Kidney (tissue), 13 donors: ENCODE measurements at regions not wholly inside any gene's neighbourhood (a gene's known extent, or its start where the extent isn't known, plus 50 kb on each side); places are given as distances from the start of the nearest gene placed in this dataset.
"Not testable (repeated sequence)": the region's sequence is repeated elsewhere in the genome, so short reads cannot be mapped to it uniquely, and the experiment has no call there.

Experiments used
- DNase-seq, 5 donors: peaks; one replicate each; pipeline ENCODE4 v3.0.0-alpha.2; 2013 to 2020
- FAIRE-seq: peaks from 2 replicates; lab custom pipeline; 2012; peaks lifted over from hg19 to GRCh38; lab: Jason Lieb, UNC
- H3K27ac ChIP-seq, 2 donors: one replicate each; pipeline ENCODE4 v1.7.0; 2013; ENCODE audit warnings: low read depth in 2 of 2, low read length in 2 of 2, inconsistent platforms in 1 of 2
- H3K27me3 ChIP-seq: one replicate; pipeline ENCODE4 v1.7.1; 2013; ENCODE audit warnings: low read length, inconsistent platforms; ENCODE audit not compliant: control insufficient read depth, insufficient read depth
- H3K36me3 ChIP-seq, 3 donors: one replicate each; pipeline versions ENCODE4 v1.7.0 to v1.7.1; 2013; ENCODE audit warnings: low read length in 3 of 3, control low read depth in 1 of 3, inconsistent platforms in 1 of 3; ENCODE audit not compliant: insufficient read depth in 3 of 3, control insufficient read depth in 2 of 3
- H3K4me1 ChIP-seq, 3 donors: one replicate each; pipeline versions ENCODE4 v1.7.0 to v1.7.1; 2013; ENCODE audit warnings: low read length in 3 of 3, inconsistent platforms in 1 of 3, low read depth in 1 of 3; ENCODE audit not compliant: control insufficient read depth in 2 of 3, insufficient read depth in 2 of 3
- H3K4me3 ChIP-seq, 3 donors: one replicate each; pipeline versions ENCODE4 v1.7.0 to v1.8.1; 2013; ENCODE audit warnings: low read length in 3 of 3, control low read depth in 1 of 3, inconsistent platforms in 1 of 3
- H3K9ac ChIP-seq, 3 donors: one replicate each; pipeline versions ENCODE4 v1.7.0 to v1.7.1; 2013; ENCODE audit warnings: low read length in 3 of 3, control low read depth in 1 of 3, inconsistent platforms in 1 of 3
- H3K9me3 ChIP-seq, 3 donors: one replicate each; pipeline versions ENCODE4 v1.7.0 to v1.7.1; 2013; ENCODE audit warnings: low read length in 3 of 3, control low read depth in 1 of 3, inconsistent platforms in 1 of 3; ENCODE audit not compliant: control insufficient read depth in 2 of 3, insufficient read depth in 1 of 3
- CTCF ChIP-seq: IDR thresholded peaks from 3 replicates; pipeline ENCODE4 v1.5.1; 2012; ENCODE audit warnings: mild to moderate bottlenecking, moderate library complexity, borderline replicate concordance; ENCODE audit not compliant: insufficient read depth; ENCODE audit errors: extremely low read depth
- intact Hi-C: fragments of 100-400 bp; cut with DNase I; formaldehyde crosslinking; loops from one replicate; pipeline ENCODE4 v1.11.1; 2022
- donor health status: control.
- donor health status: control.
- donor health status: control.
- donor health status: control.
- donor health status: control.
- donor health status: DM: yes; HTN: yes; CAD: no.
- donor health status: Normal renal cell carcinoma (clear cell type).

GRCh38 chr14:48289701-48290100 is 614.3 kb upstream of the MDGA2 start:
- Histone ChIP-seq H3K9me3 (no peaks in the 10 kb centered on the region), H3K36me3 (no peaks in the 10 kb centered on the region), H3K27ac (no peak overlapping the region), H3K4me1 (no peaks in the 10 kb centered on the region), H3K9ac (no peak overlapping the region), H3K27me3 (no peaks in the 10 kb centered on the region), H3K4me3 (no peak overlapping the region)
- TF ChIP-seq CTCF, result no peak
- intact Hi-C loops, result no loop called here
- no peak for FAIRE-seq
- DNase-seq, result no peak

- H3K4me1 ChIP-seq, H3K9me3 ChIP-seq, H3K36me3 ChIP-seq, DNase-seq, H3K9ac ChIP-seq, H3K27me3 ChIP-seq, H3K27ac ChIP-seq, H3K4me3 ChIP-seq, intact Hi-C loops, FAIRE-seq: not testable (repeated sequence)
These were observed 609.8 kb upstream of the MDGA2 start for GRCh38 chr14:48285217-48285616.

DNA sequence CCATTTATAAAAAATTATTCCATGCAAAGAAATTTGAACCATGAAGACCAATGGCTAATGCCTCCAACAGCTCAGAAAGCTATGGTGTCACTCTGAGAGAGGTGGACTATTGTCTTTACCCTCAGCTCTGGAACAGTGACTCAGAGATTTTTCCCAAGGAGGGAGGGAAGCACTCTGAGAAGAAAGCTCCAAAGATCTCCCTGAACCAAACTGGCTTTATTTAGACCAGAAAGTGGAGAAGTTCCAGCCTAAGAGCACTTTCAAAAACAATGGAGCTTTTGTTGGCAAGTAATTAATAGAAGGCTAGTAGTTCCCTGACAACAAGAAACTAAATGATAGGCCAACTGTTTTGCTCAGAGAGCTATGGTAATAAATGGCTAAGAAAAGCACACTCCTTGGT is 599.9 kb upstream of the MDGA2 start:
- Histone ChIP-seq H3K9ac (no peak overlapping the region), H3K36me3 (no peaks in the 10 kb centered on the region), H3K27ac (no peak overlapping the region), H3K9me3 (no peaks in the 10 kb centered on the region), H3K4me1 (no peaks in the 10 kb centered on the region), H3K4me3 (no peak overlapping the region), H3K27me3 (no peaks in the 10 kb centered on the region)
- DNase-seq (no peak), FAIRE-seq (no peak)
- intact Hi-C loops, result no loop called here
- no peak for TF ChIP-seq CTCF

DNA sequence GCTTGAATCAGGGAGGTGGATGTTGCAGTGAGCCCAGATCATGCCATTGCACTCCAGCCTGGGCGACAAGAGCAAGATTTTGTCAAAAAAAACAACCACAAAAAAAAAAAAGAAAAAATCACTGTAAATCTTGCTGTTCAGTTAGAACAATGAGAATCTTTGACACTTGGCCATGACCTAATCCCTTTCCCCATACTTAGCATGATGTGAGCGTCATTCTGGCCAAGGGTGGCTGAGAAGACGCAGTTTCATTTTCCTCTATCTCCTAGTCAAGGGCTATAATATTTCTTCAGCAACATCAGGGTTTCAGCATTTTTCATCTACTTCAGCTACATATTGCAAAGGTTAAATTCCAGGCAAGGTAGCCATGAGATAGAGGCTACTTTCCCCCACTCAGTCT is 599.4 kb upstream of the MDGA2 start:
- intact Hi-C loops, result no loop called here
- H3K27me3 ChIP-seq, result no peaks in the 10 kb centered on the region
- H3K9ac ChIP-seq, result no peak overlapping the region
- no peak for DNase-seq
- no peaks in the 10 kb centered on the region for H3K36me3 ChIP-seq
- no peak for TF ChIP-seq CTCF
- H3K4me1 ChIP-seq, result no peaks in the 10 kb centered on the region
- H3K27ac ChIP-seq, result no peak overlapping the region
- no peak overlapping the region for H3K4me3 ChIP-seq
- no peaks in the 10 kb centered on the region for H3K9me3 ChIP-seq
- no peak for FAIRE-seq

DNA sequence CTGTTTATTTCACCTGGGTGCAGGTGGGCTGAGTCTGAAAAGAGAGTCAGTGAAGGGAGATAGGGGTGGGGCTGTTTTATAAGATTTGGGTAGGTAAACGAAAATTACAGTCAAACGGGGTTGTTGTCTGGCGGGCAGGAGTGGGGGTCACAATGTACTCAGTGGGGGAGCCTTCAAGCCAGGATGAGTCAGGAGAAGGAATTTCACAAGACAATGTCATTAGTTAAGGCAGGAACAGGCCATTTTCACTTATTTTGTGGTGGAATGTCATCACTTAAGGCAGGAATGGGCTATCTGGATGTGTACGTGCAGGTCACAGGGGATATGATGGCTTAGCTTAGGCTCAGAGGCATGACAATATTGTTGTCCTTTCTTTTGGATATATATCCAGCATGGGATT is 592.5 kb upstream of the MDGA2 start:
- H3K36me3 ChIP-seq, FAIRE-seq, H3K27me3 ChIP-seq, H3K4me1 ChIP-seq, DNase-seq, H3K27ac ChIP-seq, H3K4me3 ChIP-seq, H3K9me3 ChIP-seq, H3K9ac ChIP-seq, intact Hi-C loops: not testable (repeated sequence)

GRCh38 chr14:48266201-48266600 is 590.8 kb upstream of the MDGA2 start:
- H3K9ac ChIP-seq, H3K4me1 ChIP-seq, H3K27me3 ChIP-seq, H3K36me3 ChIP-seq, FAIRE-seq, H3K27ac ChIP-seq, H3K4me3 ChIP-seq, intact Hi-C loops, H3K9me3 ChIP-seq: not testable (repeated sequence)
- DNase-seq, result peak in 3 of 5 donors; percentile 10 to 48 (median 28)
